ENCODE measurements at regions not wholly inside any gene's neighbourhood (a gene's known extent, or its start where the extent isn't known, plus 50 kb on each side); places are given as distances from the start of the nearest gene placed in this dataset.
A peak's percentile ranks its signal among the peaks of the same experiment; 100 is the strongest.

GRCh38 chr4:31356839-31357238 is 636.7 kb downstream of the PCDH7 start:
- Histone ChIP-seq H3K4me1 (no peaks in the 10 kb centered on the region), H3K36me3 (no peaks in the 10 kb centered on the region), H3K27ac (no peak overlapping the region), H3K9me3 (no peaks in the 10 kb centered on the region), H3K27me3 (no peaks in the 10 kb centered on the region), H3K4me3 (no peak overlapping the region)
- 55% methylated on average over 1 of the region's 1 CpG for WGBS (ENCODE audit: insufficient coverage, low coverage, low lambda C conversion rate, missing lambda C conversion rate)
- DNase-seq: no peak
- intact Hi-C loops (cut with DNase I): no loop called here
- ATAC-seq: no peak
- TF ChIP-seq POLR2A (IDR thresholded peaks at IDR 0.05) (no peak), CTCF (IDR thresholded peaks at IDR 0.05) (no peak)

DNA sequence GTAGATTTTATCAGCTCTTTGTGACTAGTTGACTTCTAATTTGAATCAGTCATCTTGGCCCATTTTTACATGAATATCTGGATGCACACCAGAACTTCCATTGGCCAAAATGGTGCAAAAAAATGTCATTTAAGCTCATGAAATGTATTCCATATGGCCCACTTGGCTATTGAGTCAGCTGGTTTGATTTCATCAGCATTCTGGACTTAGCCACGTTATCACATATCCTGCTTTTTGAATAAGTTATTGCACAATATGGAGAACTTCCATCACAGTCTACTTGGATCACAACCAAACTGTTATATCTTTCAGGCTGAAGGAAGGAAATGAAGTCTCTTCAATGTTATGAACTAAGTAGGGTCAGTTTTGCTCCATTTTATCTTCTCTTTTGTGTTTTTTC is 640.6 kb downstream of the PCDH7 start:
- intact Hi-C loops (cut with DNase I): no loop called here
- no peaks in the 10 kb centered on the region for H3K4me1 ChIP-seq
- 7% methylated on average over 1 of the region's 1 CpG for WGBS (ENCODE audit: insufficient coverage, low coverage, low lambda C conversion rate, missing lambda C conversion rate)
- TF ChIP-seq POLR2A (IDR thresholded peaks at IDR 0.05): no peak
- no peak for TF ChIP-seq CTCF (IDR thresholded peaks at IDR 0.05)
- no peak overlapping the region for H3K27ac ChIP-seq
- no peaks in the 10 kb centered on the region for H3K27me3 ChIP-seq
- ATAC-seq (peak; percentile 22 to 34 (median 24)), DNase-seq (no peak)
- H3K36me3 ChIP-seq: no peaks in the 10 kb centered on the region
- H3K4me3 ChIP-seq: no peak overlapping the region
- H3K9me3 ChIP-seq: no peaks in the 10 kb centered on the region

DNA sequence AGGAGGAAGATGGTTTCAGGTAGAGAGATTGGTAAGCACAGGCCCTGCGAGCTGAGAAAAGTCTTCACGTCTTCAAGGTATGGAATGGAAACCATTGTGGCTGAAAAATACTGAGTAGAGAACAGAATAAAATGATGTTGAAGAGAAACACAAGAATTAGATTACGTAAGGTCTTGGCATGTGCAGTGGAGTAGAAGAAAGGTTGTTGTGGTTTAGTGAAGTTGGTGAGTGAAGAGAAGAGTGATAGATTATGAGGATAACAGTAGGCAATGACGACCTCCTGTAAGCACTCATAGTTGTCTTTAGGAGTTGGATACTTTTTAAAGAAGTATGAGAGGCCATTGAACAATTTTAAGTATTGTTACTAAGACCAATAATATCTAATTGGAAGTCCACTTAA is 642.6 kb downstream of the PCDH7 start:
- ATAC-seq (no peak), DNase-seq (no peak)
- Histone ChIP-seq H3K4me3 (no peak overlapping the region), H3K36me3 (no peaks in the 10 kb centered on the region), H3K27ac (no peak overlapping the region), H3K9me3 (no peaks in the 10 kb centered on the region), H3K27me3 (no peaks in the 10 kb centered on the region), H3K4me1 (no peaks in the 10 kb centered on the region)
- TF ChIP-seq CTCF (IDR thresholded peaks at IDR 0.05) (no peak), POLR2A (IDR thresholded peaks at IDR 0.05) (no peak)
- WGBS (ENCODE audit: insufficient coverage, low coverage, low lambda C conversion rate, missing lambda C conversion rate): 74% methylated on average over 4 of the region's 4 CpGs
- intact Hi-C loops (cut with DNase I): no loop called here

- Histone ChIP-seq H3K27me3 (peaks cover 0 to under 1% of the 10 kb centered on the region in 2 donors), H3K9me3 (no peaks in the 10 kb centered on the region), H3K4me1 (no peaks in the 10 kb centered on the region), H3K4me3 (no peak overlapping the region), H3K36me3 (no peaks in the 10 kb centered on the region), H3K27ac (no peak overlapping the region)
- TF ChIP-seq POLR2A (IDR thresholded peaks at IDR 0.05) (no peak), CTCF (IDR thresholded peaks at IDR 0.05) (no peak)
- no peak for DNase-seq
- ATAC-seq: no peak
- 44% methylated on average over 4 of the region's 6 CpGs for WGBS (ENCODE audit: insufficient coverage, low coverage, low lambda C conversion rate, missing lambda C conversion rate)
- intact Hi-C loops (cut with DNase I): no loop called here
Measured at GRCh38 chr4:31365006-31365690, 645.0 kb downstream of the PCDH7 start.

Data from right lobe of liver (tissue), 6 donors.